Karpas-422 (cell line): ENCODE measurements at regions not wholly inside any gene's neighbourhood (a gene's known extent, or its start where the extent isn't known, plus 50 kb on each side); places are given as distances from the start of the nearest gene placed in this dataset.
"Not testable (repeated sequence)": the region's sequence is repeated elsewhere in the genome, so short reads cannot be mapped to it uniquely, and the experiment has no call there.

Experiments used
- DNase-seq: peaks from one replicate; pipeline ENCODE4 v3.0.0-alpha.2; 2015
- H2AFZ ChIP-seq: fragments of 200-600 bp; sonication (generic); 2 replicates; pipeline ENCODE4 v1.6.1; 2014; ENCODE audit warnings: antibody characterized with exemption, low read length, mixed read lengths
- H3K27ac ChIP-seq: fragments of 200-600 bp; sonication (generic); 2 replicates; pipeline ENCODE4 v1.5.1; 2014; ENCODE audit warnings: mild to moderate bottlenecking, low read length, moderate library complexity
- H3K27me3 ChIP-seq: fragments of 200-600 bp; sonication (generic); 2 replicates; pipeline ENCODE4 v1.6.1; 2014; ENCODE audit warnings: low read length, mixed read lengths
- H3K36me3 ChIP-seq: fragments of 200-600 bp; sonication (generic); 2 replicates; pipeline ENCODE4 v1.6.1; 2014; ENCODE audit warnings: low read length, mixed read lengths; ENCODE audit not compliant: insufficient read depth
- H3K4me1 ChIP-seq: fragments of 200-600 bp; sonication (generic); 2 replicates; pipeline ENCODE4 v1.6.1; 2014; ENCODE audit warnings: mild to moderate bottlenecking, low read length, mixed read lengths
- H3K4me2 ChIP-seq: fragments of 200-600 bp; sonication (generic); 2 replicates; pipeline ENCODE4 v1.6.1; 2014; ENCODE audit warnings: low read length, low read depth, mild to moderate bottlenecking; ENCODE audit not compliant: poor library complexity, severe bottlenecking
- H3K4me3 ChIP-seq: fragments of 200-600 bp; sonication (generic); 2 replicates; pipeline ENCODE4 v1.5.1; 2014; ENCODE audit warnings: mild to moderate bottlenecking, antibody characterized with exemption, low read length, mixed read lengths
- H3K79me2 ChIP-seq: fragments of 200-600 bp; sonication (generic); 2 replicates; pipeline ENCODE4 v1.6.1; 2014; ENCODE audit warnings: mild to moderate bottlenecking, low read length, mixed read lengths
- H3K9ac ChIP-seq: fragments of 200-600 bp; sonication (generic); 2 replicates; pipeline ENCODE4 v1.6.0; 2014; ENCODE audit warnings: low read length
- H3K9me2 ChIP-seq: fragments of 200-600 bp; sonication (generic), shearing (Covaris generic); replicated peaks from 2 replicates; pipeline ENCODE4 v1.6.0; 2014; ENCODE audit warnings: mild to moderate bottlenecking, low read length, moderate library complexity; ENCODE audit not compliant: insufficient read depth
- H3K9me3 ChIP-seq: fragments of 300-700, 200-600 bp; sonication (generic); 2 replicates; pipeline ENCODE4 v1.6.1; 2014; ENCODE audit warnings: low read length, mixed read lengths
- H4K20me1 ChIP-seq: fragments of 200-600 bp; sonication (generic); 2 replicates; pipeline ENCODE4 v1.6.1; 2014; ENCODE audit warnings: mild to moderate bottlenecking, antibody characterized with exemption, low read length, low read depth; ENCODE audit not compliant: insufficient read depth

GRCh38 chr13:37472266-37472665 lies 126.3 kb downstream of the POSTN start:
- H3K36me3 ChIP-seq, H3K4me2 ChIP-seq: not testable (repeated sequence)

GRCh38 chr13:37460166-37460565 lies 138.4 kb downstream of the POSTN start:
- H4K20me1 ChIP-seq, result no peaks in the 10 kb centered on the region
- no peaks in the 10 kb centered on the region for H3K36me3 ChIP-seq
- H3K9me3 ChIP-seq, result no peaks in the 10 kb centered on the region
- no peaks in the 10 kb centered on the region for H3K4me1 ChIP-seq
- DNase-seq, result no peak
- no peak overlapping the region for H3K27ac ChIP-seq
- H2AFZ ChIP-seq, result no peak overlapping the region
- H3K27me3 ChIP-seq, result no peaks in the 10 kb centered on the region
- no peaks in the 10 kb centered on the region; the same call in 1 of the 2 replicates for H3K9me2 ChIP-seq
- no peak overlapping the region for H3K9ac ChIP-seq
- H3K79me2 ChIP-seq, result no peaks in the 10 kb centered on the region
- no peak overlapping the region for H3K4me3 ChIP-seq
- no peak overlapping the region for H3K4me2 ChIP-seq

More at GRCh38 chr13:37472266-37472665, 126.3 kb downstream of the POSTN start:
- H3K9ac ChIP-seq, H3K4me3 ChIP-seq, H3K9me3 ChIP-seq, H2AFZ ChIP-seq, H3K4me1 ChIP-seq, H3K79me2 ChIP-seq, H3K27me3 ChIP-seq, H3K9me2 ChIP-seq, H3K27ac ChIP-seq, DNase-seq, H4K20me1 ChIP-seq: not testable (repeated sequence)

GRCh38 chr13:37457612-37458011 lies 141.0 kb downstream of the POSTN start:
- no peaks in the 10 kb centered on the region; the same call in 1 of the 2 replicates for H3K9me3 ChIP-seq
- no peaks in the 10 kb centered on the region for H3K79me2 ChIP-seq
- H3K27ac ChIP-seq, result no peak overlapping the region
- H3K36me3 ChIP-seq, result no peaks in the 10 kb centered on the region
- no peak overlapping the region for H2AFZ ChIP-seq
- no peaks in the 10 kb centered on the region for H4K20me1 ChIP-seq
- H3K4me2 ChIP-seq, result no peak overlapping the region
- H3K27me3 ChIP-seq, result no peaks in the 10 kb centered on the region
- H3K4me3 ChIP-seq, result no peak overlapping the region
- DNase-seq, result no peak
- no peaks in the 10 kb centered on the region for H3K4me1 ChIP-seq
- peaks cover 6% of the 10 kb centered on the region for H3K9me2 ChIP-seq
- H3K9ac ChIP-seq, result no peak overlapping the region

- no peaks in the 10 kb centered on the region for H3K27me3 ChIP-seq
- no peak overlapping the region for H3K9ac ChIP-seq
- no peaks in the 10 kb centered on the region for H3K36me3 ChIP-seq
- H3K27ac ChIP-seq, result no peak overlapping the region
- no peak overlapping the region for H3K4me3 ChIP-seq
- no peaks in the 10 kb centered on the region; the same call in 1 of the 2 replicates for H3K9me3 ChIP-seq
- H3K4me2 ChIP-seq, result no peak overlapping the region
- peaks cover 6% of the 10 kb centered on the region for H3K9me2 ChIP-seq
- DNase-seq, result no peak
- no peaks in the 10 kb centered on the region for H3K4me1 ChIP-seq
- no peak overlapping the region for H2AFZ ChIP-seq
- H4K20me1 ChIP-seq, result no peaks in the 10 kb centered on the region
- no peaks in the 10 kb centered on the region for H3K79me2 ChIP-seq
Measured at GRCh38 chr13:37456506-37456905, 142.1 kb downstream of the POSTN start.

- H3K27ac ChIP-seq, result no peak overlapping the region
- no peaks in the 10 kb centered on the region for H3K36me3 ChIP-seq
Measured at GRCh38 chr13:37456041-37456440, 142.5 kb downstream of the POSTN start.

GRCh38 chr13:37453246-37453645 lies 145.3 kb downstream of the POSTN start:
- Histone ChIP-seq H3K27ac (no peak overlapping the region), H3K9me3 (no peaks in the 10 kb centered on the region; the same call in 1 of the 2 replicates), H4K20me1 (no peaks in the 10 kb centered on the region), H3K36me3 (no peaks in the 10 kb centered on the region), H3K4me3 (no peak overlapping the region), H3K27me3 (no peaks in the 10 kb centered on the region), H3K9me2 (peaks cover 6% of the 10 kb centered on the region), H2AFZ (no peak overlapping the region), H3K9ac (no peak overlapping the region), H3K4me2 (no peak overlapping the region), H3K4me1 (no peaks in the 10 kb centered on the region), H3K79me2 (no peaks in the 10 kb centered on the region)
- no peak for DNase-seq

More at GRCh38 chr13:37456041-37456440, 142.5 kb downstream of the POSTN start:
- no peak for DNase-seq
- Histone ChIP-seq H4K20me1 (no peaks in the 10 kb centered on the region), H3K4me1 (no peaks in the 10 kb centered on the region), H3K27me3 (no peaks in the 10 kb centered on the region), H3K79me2 (no peaks in the 10 kb centered on the region), H3K9me3 (no peaks in the 10 kb centered on the region; the same call in 1 of the 2 replicates), H3K9ac (no peak overlapping the region), H3K9me2 (peaks cover 6% of the 10 kb centered on the region), H3K4me2 (no peak overlapping the region), H2AFZ (no peak overlapping the region), H3K4me3 (no peak overlapping the region)

GRCh38 chr13:37450276-37450675 lies 148.3 kb downstream of the POSTN start:
- Histone ChIP-seq H3K4me1 (no peaks in the 10 kb centered on the region), H3K36me3 (no peaks in the 10 kb centered on the region), H3K4me2 (no peak overlapping the region), H3K9ac (no peak overlapping the region), H3K9me2 (peaks cover 6% of the 10 kb centered on the region), H3K9me3 (no peaks in the 10 kb centered on the region; the same call in 1 of the 2 replicates), H3K4me3 (no peak overlapping the region), H3K27me3 (no peaks in the 10 kb centered on the region), H2AFZ (no peak overlapping the region), H3K79me2 (no peaks in the 10 kb centered on the region), H3K27ac (no peak overlapping the region), H4K20me1 (no peaks in the 10 kb centered on the region)
- no peak for DNase-seq

- Histone ChIP-seq H3K36me3 (no peaks in the 10 kb centered on the region), H3K4me3 (no peak overlapping the region), H3K27ac (no peak overlapping the region), H3K4me2 (no peak overlapping the region), H3K9me3 (no peaks in the 10 kb centered on the region), H3K4me1 (no peaks in the 10 kb centered on the region), H3K9ac (no peak overlapping the region), H3K79me2 (no peaks in the 10 kb centered on the region), H2AFZ (no peak overlapping the region), H3K27me3 (no peaks in the 10 kb centered on the region), H3K9me2 (no peaks in the 10 kb centered on the region; the same call in 1 of the 2 replicates), H4K20me1 (no peaks in the 10 kb centered on the region)
- no peak for DNase-seq
Measured at GRCh38 chr13:37448153-37448552, 150.4 kb downstream of the POSTN start.

- H4K20me1 ChIP-seq, result no peaks in the 10 kb centered on the region
- H3K79me2 ChIP-seq, result no peaks in the 10 kb centered on the region
- no peaks in the 10 kb centered on the region for H3K9me3 ChIP-seq
- no peaks in the 10 kb centered on the region for H3K4me1 ChIP-seq
- H3K27me3 ChIP-seq, result no peaks in the 10 kb centered on the region
- no peak for DNase-seq
- H3K36me3 ChIP-seq, result no peaks in the 10 kb centered on the region
- H3K9me2 ChIP-seq, result no peaks in the 10 kb centered on the region; the same call in 1 of the 2 replicates
- no peak overlapping the region for H3K4me2 ChIP-seq
- no peak overlapping the region for H3K4me3 ChIP-seq
- H3K9ac ChIP-seq, result no peak overlapping the region
- no peak overlapping the region for H3K27ac ChIP-seq
- no peak overlapping the region for H2AFZ ChIP-seq
Measured at GRCh38 chr13:37446503-37446902, 152.1 kb downstream of the POSTN start.
